ENCODE measurements at regions not wholly inside any gene's neighbourhood (a gene's known extent, or its start where the extent isn't known, plus 50 kb on each side); places are given as distances from the start of the nearest gene placed in this dataset.

- DNase-seq (ENCODE audit: low read depth, low spot score): no peak
- TF ChIP-seq, protein P1, sequence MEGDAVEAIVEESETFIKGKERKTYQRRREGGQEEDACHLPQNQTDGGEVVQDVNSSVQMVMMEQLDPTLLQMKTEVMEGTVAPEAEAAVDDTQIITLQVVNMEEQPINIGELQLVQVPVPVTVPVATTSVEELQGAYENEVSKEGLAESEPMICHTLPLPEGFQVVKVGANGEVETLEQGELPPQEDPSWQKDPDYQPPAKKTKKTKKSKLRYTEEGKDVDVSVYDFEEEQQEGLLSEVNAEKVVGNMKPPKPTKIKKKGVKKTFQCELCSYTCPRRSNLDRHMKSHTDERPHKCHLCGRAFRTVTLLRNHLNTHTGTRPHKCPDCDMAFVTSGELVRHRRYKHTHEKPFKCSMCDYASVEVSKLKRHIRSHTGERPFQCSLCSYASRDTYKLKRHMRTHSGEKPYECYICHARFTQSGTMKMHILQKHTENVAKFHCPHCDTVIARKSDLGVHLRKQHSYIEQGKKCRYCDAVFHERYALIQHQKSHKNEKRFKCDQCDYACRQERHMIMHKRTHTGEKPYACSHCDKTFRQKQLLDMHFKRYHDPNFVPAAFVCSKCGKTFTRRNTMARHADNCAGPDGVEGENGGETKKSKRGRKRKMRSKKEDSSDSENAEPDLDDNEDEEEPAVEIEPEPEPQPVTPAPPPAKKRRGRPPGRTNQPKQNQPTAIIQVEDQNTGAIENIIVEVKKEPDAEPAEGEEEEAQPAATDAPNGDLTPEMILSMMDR (conservative IDR thresholded peaks at IDR 0.05): no peak
- Mint-ChIP-seq H3K9me3 (no peaks in the 10 kb centered on the region), H3K36me3 (ENCODE audit: low read depth) (no peaks in the 10 kb centered on the region), H3K4me1 (peaks cover 12% of the 10 kb centered on the region), H3K27me3 (ENCODE audit: low read depth) (no peaks in the 10 kb centered on the region), H3K27ac (ENCODE audit: unreplicated experiment) (peak overlapping the region; percentile 3), H3K4me3 (no peak overlapping the region)
Measured at GRCh38 chr3:132867956-132868355, 145.7 kb upstream of the NPHP3 start.

DNA sequence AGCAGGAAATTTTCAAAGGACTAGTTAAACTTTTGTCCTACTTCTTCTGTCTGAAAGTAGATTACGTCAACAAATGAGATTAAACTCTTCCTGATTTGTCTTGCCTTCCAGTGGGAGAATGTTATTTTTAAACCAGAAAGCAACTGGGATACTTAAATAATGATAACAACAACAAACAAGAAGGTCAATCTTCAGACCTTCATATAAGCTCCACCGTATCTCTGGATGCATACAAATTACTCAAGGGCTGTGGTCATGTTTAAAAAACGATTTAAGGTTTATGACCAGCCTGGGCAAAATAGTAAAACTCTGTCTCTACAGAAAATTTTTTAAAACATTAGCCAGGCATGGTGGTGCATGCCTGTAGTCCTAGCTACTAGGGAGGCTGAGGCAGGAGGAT, 145.3 kb upstream of the NPHP3 start:
- TF ChIP-seq, protein P1 (conservative IDR thresholded peaks at IDR 0.05): no peak
- Mint-ChIP-seq H3K27me3 (ENCODE audit: low read depth) (no peaks in the 10 kb centered on the region), H3K36me3 (ENCODE audit: low read depth) (no peaks in the 10 kb centered on the region), H3K27ac (ENCODE audit: unreplicated experiment) (no peak overlapping the region), H3K4me3 (no peak overlapping the region), H3K9me3 (no peaks in the 10 kb centered on the region), H3K4me1 (peaks cover 12% of the 10 kb centered on the region)
- DNase-seq (ENCODE audit: low read depth, low spot score): no peak

DNA sequence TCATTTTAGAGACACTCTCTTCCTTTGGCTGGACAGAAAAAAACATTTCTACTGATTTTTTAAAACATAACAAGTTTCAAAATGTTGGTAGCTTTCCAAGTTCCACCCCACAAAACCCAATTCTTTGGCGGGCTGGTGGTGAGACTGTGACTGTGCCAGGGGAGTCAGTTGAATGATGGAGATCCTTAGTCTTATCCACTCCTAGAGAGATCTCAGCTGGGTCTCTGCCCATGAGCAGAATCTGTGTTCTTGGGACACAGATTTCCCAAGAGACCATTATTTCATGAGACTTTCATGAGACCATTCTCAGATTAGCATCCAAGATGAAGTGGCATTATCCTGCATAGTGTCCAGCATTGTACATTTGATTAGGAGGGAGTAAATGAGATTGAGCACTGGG, 135.1 kb upstream of the NPHP3 start:
- H3K4me3 Mint-ChIP-seq: no peak overlapping the region
- H3K27ac Mint-ChIP-seq (ENCODE audit: unreplicated experiment): no peak overlapping the region
- TF ChIP-seq, protein P1 (conservative IDR thresholded peaks at IDR 0.05): no peak

DNA sequence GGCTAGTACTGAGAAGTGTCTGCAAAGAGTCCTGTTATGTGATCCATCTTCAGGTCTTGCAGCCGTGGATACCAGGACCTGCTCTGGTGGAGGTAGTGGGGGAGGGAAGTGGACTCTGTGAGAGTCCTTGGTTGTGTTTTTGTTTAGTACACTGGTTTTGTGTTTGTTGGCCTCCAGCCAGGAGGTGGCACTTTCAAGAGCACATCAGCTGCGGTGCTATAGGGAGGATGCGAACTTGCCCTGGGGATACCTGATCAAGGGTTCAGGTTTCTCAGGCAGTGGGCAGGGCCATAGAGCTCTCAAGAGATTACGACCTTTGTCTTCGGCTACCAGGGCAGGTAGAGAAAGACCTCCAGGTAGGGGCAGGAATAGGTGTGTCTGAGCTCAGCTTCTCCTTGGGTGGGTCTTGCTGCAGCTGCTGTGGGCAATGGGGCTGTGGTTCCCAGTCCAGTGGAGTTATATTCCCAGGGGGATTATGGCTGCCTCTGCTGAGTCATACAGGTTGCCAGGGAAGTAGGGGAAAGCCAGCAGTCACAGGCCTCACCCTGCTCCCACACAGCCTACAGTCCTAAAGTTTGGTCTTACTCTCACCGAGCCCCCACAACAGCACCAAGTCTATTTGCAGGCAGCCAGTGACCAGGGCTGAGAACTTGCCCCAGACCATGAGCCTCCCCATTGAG, 132.8 kb upstream of the NPHP3 start:
- Mint-ChIP-seq H3K27ac (ENCODE audit: unreplicated experiment) (no peak overlapping the region), H3K27me3 (ENCODE audit: low read depth) (no peaks in the 10 kb centered on the region), H3K4me3 (no peak overlapping the region), H3K36me3 (ENCODE audit: low read depth) (peaks cover 2% of the 10 kb centered on the region), H3K4me1 (no peaks in the 10 kb centered on the region), H3K9me3 (peaks cover 12% of the 10 kb centered on the region)
- no peak for DNase-seq (ENCODE audit: low read depth, low spot score)
- TF ChIP-seq, protein P1 (conservative IDR thresholded peaks at IDR 0.05): no peak

More for the DNA sequence above, 135.1 kb upstream of the NPHP3 start:
- Mint-ChIP-seq H3K9me3 (no peaks in the 10 kb centered on the region), H3K4me1 (no peaks in the 10 kb centered on the region), H3K27me3 (ENCODE audit: low read depth) (no peaks in the 10 kb centered on the region), H3K36me3 (ENCODE audit: low read depth) (no peaks in the 10 kb centered on the region)
- no peak for DNase-seq (ENCODE audit: low read depth, low spot score)

DNA sequence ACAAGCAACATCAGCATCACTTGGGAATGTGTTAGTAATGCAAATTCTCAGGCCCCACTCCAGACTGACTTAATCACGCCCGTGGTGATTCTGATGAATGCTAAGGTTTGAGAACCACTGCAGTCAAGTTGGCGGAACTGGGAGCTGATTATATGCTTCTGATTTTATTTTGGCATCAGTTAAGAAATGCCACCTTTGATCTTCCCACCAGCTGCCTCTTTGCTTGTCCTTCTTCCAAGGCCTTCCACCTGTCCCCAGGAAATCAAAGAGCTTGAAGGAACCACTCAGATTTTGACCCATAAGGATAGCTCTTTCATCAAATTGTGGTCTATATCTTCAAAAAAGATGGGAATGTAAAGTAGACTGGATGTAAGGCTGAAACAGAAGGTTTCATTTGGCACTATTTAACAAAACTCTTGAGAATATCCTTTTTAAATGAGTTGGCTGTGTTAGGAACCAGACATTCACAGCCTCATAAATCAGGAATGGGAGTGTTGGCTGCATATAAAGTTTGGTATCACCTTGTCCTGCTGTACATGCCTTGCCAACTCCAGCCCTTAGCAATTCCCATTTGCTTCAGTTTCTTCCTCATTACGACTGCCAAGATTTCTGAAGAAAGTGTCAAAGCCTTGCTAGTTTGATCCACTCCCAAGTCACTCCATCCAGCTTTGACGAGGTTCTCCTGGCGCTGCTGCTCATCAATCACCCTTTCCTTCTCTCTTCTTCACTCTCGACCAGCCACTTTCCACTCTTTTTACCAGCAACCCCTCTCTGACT, 125.8 kb upstream of the NPHP3 start:
- H3K36me3 Mint-ChIP-seq (ENCODE audit: low read depth): peaks cover 2% of the 10 kb centered on the region
- H3K27me3 Mint-ChIP-seq (ENCODE audit: low read depth): no peaks in the 10 kb centered on the region

More for the DNA sequence above, 125.8 kb upstream of the NPHP3 start:
- no peak for DNase-seq (ENCODE audit: low read depth, low spot score)
- H3K27ac Mint-ChIP-seq (ENCODE audit: unreplicated experiment): no peak overlapping the region
- peaks cover 12% of the 10 kb centered on the region for H3K9me3 Mint-ChIP-seq
- H3K4me3 Mint-ChIP-seq: no peak overlapping the region
- peaks cover 7% of the 10 kb centered on the region for H3K4me1 Mint-ChIP-seq
- TF ChIP-seq, protein P1 (conservative IDR thresholded peaks at IDR 0.05): no peak

Measured in neural crest cell (in vitro differentiated cells).